HG03460 (cell line): ENCODE measurements at regions not wholly inside any gene's neighbourhood (a gene's known extent, or its start where the extent isn't known, plus 50 kb on each side); places are given as distances from the start of the nearest gene placed in this dataset.
"Not testable (repeated sequence)": the region's sequence is repeated elsewhere in the genome, so short reads cannot be mapped to it uniquely, and the experiment has no call there.

Source experiments
- ATAC-seq: cut with Tn5 transposase; IDR thresholded peaks from one replicate; pipeline ENCODE4 v1.9.1; 2021; ENCODE audit not compliant: unreplicated experiment

DNA sequence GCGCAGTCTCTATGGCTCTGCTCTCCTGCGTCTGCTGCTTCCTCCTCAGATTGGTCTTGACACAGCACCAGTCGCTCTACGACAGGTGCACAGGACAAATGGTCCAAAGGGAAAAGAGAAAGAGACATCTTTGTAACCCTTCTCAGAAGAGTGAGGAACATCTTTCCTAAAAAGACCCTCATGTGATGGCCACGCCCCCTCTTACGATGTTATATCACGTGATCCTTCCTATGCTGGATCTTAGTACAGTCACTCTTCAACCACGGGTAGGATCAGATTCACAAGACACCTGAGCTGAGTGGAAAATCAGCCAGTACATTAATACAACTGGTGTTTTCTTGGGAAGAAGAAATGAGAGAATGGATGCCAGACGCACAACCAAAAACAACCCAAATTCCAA is 262.2 kb upstream of the CELF2 start:
- ATAC-seq: no peak

- ATAC-seq: no peak
Observed at GRCh38 chr10:10758306-10758705, 259.4 kb upstream of the CELF2 start.

GRCh38 chr10:10759806-10760205 is 257.9 kb upstream of the CELF2 start:
- ATAC-seq: not testable (repeated sequence)

GRCh38 chr10:10765017-10765416 is 252.7 kb upstream of the CELF2 start:
- ATAC-seq: no peak

GRCh38 chr10:10772411-10772810 is 245.3 kb upstream of the CELF2 start:
- ATAC-seq: no peak

- ATAC-seq: no peak
Observed at GRCh38 chr10:10772874-10773508, 244.7 kb upstream of the CELF2 start.

- no peak for ATAC-seq
Observed at GRCh38 chr10:10774416-10774815, 243.3 kb upstream of the CELF2 start.

DNA sequence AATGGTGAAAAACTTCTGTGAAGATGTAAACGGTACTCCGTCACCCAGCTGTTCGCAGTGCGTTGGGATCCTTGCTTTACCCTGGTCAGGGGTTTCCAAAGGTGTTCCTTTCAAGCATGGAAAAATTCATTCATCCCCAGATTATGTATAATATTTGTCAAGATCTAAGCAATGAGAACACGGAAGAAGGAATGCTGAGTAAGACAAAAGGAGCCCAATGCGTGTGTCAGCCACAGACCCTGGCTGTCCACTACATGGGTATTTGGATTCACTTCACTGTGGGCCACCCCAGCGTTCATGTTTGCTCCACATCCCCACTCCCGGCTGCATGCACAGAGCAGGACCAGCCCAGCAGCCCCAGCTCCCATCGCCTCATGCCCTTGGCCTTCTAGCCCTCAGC is 241.3 kb upstream of the CELF2 start:
- no peak for ATAC-seq

GRCh38 chr10:10777279-10777678 is 240.4 kb upstream of the CELF2 start:
- no peak for ATAC-seq

DNA sequence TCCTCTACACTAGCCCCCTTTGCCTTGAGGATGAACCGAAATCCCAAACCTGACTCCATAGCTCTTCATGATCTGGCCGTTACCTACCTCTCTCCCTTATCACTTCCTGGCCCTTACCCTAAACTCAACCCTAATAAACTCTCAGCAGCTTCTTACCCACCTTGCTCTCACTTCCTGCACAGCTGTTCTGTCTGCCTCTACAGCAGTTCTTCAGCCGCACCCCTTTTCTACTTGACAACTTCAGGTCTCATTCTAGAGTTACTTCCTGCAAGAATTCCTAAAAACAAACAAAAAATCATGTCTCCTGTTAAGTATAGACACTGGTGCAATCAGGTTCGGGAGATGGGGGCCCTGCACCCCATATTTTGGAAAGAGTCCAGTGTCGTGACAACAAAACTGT is 239.9 kb upstream of the CELF2 start:
- ATAC-seq: no peak

GRCh38 chr10:10778959-10779358 is 238.7 kb upstream of the CELF2 start:
- ATAC-seq: no peak

- no peak for ATAC-seq
Observed at GRCh38 chr10:10779511-10779910, 238.2 kb upstream of the CELF2 start.

GRCh38 chr10:10780746-10781145 is 236.9 kb upstream of the CELF2 start:
- ATAC-seq: no peak

DNA sequence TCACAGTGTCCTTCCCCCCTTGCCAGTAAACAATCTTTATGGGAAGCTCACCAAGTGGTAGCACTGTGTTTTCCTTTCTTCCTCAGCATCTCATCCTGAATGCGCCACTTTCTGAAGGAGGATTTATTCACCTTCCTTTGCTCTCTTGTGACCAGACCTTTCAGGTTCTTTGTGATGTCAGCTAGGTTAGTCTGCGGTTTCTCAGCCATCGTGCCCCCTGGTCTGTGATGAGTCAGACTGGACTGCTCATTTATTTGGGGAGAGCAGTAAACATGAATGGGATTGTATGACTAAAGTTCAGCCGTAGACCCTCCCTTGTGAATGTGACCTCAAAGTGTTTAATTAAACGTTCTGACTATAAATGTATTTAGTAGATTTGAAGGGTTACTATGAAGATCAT is 235.1 kb upstream of the CELF2 start:
- ATAC-seq: no peak

DNA sequence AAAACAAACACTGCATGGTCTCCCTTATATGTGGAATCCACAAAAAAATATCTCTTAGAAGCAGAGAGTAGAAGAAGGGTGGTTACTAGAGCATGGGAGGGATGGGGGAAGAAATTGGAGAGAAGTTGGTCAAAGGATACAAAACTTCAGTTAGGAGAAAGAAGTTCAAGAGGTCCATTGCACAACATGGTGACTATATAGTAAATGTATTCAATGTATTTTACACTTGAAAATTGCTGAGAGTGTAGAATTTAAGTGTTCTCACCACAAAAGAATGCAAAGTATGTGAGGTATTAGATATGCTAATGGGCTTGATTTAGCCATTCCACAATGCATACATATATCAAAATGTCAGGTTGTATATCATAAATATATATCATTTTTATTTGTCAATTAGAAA is 232.0 kb upstream of the CELF2 start:
- no peak for ATAC-seq

DNA sequence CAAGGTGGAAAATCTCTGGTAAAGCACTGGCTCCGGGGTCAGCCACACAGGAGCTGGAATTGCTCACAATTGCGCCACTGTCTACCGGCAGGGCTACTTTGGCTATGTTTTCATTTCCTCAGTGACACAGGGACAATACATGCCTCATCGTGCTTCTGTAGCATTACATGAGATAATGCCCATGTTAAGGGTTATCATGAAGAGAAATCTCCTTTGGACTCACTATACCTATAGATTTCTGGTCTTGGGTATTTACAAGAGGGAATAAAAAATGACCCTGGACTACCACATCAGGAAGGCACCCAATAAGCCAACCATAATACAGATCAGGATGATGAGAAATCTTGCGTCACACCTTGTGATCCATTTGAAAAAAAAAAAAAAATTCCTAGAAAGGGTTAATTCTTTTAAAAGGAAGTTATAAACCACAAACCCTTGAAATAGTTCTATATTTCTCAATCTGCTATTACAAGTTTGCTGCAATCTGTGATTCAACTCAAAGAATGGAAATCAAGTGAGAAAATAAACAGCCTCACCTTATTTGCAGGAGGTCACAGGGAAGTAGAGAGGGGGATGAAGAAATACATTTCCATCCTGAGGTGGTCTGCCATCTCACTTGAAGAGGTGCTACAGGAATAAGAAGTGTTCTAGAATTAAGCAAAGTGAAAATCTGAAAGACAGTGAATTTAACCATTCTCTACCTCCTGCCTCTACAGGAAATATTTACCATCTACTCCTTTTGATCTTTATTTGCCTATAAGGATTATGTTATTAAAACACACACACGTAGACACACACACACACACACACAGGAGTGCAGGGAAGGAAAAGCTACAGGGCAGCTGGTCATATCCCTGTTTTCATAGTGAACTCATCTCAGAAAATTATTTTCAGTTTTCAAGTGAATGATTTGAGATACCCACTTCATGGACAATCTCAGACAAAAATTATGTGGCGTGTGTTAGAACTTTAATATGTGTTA is 231.3 kb upstream of the CELF2 start:
- ATAC-seq: no peak

DNA sequence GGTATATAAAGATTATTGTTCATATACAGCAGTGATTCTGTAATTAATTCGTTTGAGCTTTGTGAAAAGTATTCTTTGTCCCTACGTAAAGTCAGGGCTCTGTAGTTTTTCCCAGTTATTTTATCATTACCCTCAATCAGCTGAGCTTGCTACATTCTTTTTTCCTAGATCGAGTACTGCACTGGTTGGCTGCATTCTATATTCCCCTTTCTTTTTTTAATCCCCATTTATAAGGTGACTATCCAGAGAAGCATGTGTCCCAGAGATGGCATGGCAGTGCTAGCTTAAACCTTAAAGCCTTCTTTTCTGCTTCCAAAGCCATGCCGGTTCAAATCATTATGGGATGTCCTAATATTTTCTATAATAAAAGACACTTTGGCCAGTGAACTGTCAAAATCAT is 230.1 kb upstream of the CELF2 start:
- no peak for ATAC-seq

- ATAC-seq: no peak
Observed at GRCh38 chr10:10788761-10789160, 228.9 kb upstream of the CELF2 start.

- ATAC-seq: no peak
Observed at GRCh38 chr10:10791869-10792268, 225.8 kb upstream of the CELF2 start.

DNA sequence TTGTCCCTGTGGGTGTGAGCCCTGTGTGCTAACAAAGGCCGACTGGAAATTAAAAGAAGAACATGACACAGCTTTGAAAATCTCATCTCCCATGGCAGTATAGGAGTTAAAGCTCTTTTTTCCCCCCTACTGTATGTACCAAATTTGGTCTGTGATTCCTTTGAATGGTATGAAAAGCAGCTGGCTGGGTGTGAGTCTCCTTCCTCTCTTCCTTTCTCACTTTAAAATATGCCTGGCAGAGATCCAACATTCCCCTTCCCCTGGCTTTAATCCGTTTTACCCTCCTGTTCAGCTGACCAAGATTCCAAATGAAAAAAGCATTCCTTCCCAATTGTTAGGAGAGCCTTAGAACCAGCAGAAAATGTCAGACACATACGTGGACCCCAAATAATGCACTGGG is 225.0 kb upstream of the CELF2 start:
- ATAC-seq: no peak

DNA sequence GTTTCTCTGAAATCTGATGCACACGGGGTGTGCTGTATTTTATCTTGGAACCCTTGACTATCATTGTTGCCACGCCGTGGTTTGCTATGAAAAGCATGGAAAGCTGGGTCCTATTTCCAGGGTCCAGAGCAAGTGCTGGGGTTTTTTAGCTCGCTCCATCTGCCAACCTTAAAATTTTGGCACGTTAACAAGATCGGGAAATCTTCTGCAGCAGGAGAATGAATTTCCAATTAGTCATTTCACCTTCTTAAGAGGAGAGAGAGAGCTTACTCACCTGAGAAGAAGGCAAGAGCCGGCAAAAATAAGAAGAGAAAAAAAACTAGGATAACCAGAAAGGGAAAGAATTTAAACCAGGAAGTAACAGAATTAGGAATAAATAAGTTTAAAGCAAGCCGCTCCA is 223.6 kb upstream of the CELF2 start:
- ATAC-seq: no peak

DNA sequence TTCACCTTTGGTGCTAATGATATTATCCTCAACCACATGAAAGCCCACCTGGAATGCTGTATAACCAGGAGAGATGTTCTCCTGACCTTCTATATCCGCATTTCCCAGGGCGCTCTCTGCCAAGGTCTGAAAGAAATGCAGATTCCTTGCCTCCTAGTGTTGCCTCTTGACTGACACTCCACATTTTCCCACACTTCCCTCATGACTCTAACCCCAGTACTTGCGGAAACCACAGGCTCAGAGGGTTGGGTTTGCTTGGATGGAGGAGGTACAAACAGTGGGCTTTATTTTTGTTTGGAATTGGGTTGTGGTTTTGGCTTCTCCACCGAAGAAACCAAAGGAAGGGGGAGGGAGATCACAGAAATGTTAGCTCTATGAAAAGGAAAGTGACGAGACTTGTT is 222.9 kb upstream of the CELF2 start:
- no peak for ATAC-seq
